Neutrophil (primary cell): ENCODE measurements at regions not wholly inside any gene's neighbourhood (a gene's known extent, or its start where the extent isn't known, plus 50 kb on each side); places are given as distances from the start of the nearest gene placed in this dataset.

ENCODE experiments used
- H3K27ac ChIP-seq: fragments of 200-600 bp; sonication (generic); 2 replicates; pipeline ENCODE4 v1.5.1; 2016; ENCODE audit warnings: mild to moderate bottlenecking, moderate library complexity
- H3K27me3 ChIP-seq: fragments of 200-600 bp; sonication (generic); 2 replicates; pipeline ENCODE4 v1.6.0; 2016; ENCODE audit warnings: mild to moderate bottlenecking
- H3K36me3 ChIP-seq: fragments of 200-600 bp; sonication (generic); 2 replicates; pipeline ENCODE4 v1.5.1; 2017
- H3K4me1 ChIP-seq, 2 experiments: fragments of 200-600 bp in 1 of 2; sonication (generic) in 1 of 2; 1 replicate in 1 of 2; 2 replicates in 1 of 2; pipeline versions ENCODE4 v1.5.1 to v1.6.1; 2013 to 2016; ENCODE audit warnings: low read depth in 1 of 2, low read length in 1 of 2, mild to moderate bottlenecking in 1 of 2, moderate library complexity in 1 of 2; ENCODE audit not compliant: control insufficient read depth in 1 of 2, insufficient read depth in 1 of 2
- H3K4me3 ChIP-seq, 2 experiments: fragments of 200-600 bp in 1 of 2; sonication (generic) in 1 of 2; 1 replicate in 1 of 2; 2 replicates in 1 of 2; pipeline ENCODE4 v1.5.1; 2013 to 2016; ENCODE audit warnings: low read depth in 1 of 2, low read length in 1 of 2, mild to moderate bottlenecking in 1 of 2, moderate library complexity in 1 of 2
- H3K9me3 ChIP-seq: fragments of 200-600 bp; sonication (generic); 2 replicates; pipeline ENCODE4 v1.5.1; 2016
- CTCF ChIP-seq: fragments of 200-600 bp; sonication (generic); IDR thresholded peaks from 2 replicates; pipeline ENCODE4 v1.5.1; 2016; ENCODE audit warnings: antibody characterized with exemption

DNA sequence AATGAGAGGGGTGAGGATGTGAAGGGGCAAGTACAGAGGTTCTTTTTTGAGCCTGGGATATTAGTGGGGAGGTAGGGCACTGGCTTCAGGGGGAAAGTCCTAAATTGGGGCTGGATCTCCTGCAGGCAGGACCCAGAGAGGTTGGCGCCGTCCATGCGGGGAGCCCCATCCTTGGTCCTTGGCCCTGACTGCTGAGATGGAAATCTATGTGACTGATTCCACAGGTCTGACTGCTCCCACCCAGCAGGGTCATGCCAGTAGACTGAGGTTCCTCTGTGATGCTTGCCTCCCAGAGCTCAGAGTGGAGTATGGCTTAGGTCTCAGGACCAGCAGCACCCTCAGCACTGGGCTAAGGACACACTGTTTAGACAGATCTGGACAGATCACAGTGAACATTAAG is 988.6 kb upstream of the TMEM132C start:
- Histone ChIP-seq H3K27me3 (peaks cover 12% of the 10 kb centered on the region), H3K36me3 (no peaks in the 10 kb centered on the region), H3K4me3 (no peak overlapping the region), H3K9me3 (no peaks in the 10 kb centered on the region), H3K4me1 (no peaks in the 10 kb centered on the region), H3K27ac (no peak overlapping the region)
- TF ChIP-seq CTCF: no peak

- Histone ChIP-seq H3K27me3 (peaks cover 12% of the 10 kb centered on the region), H3K4me3 (no peak overlapping the region), H3K36me3 (no peaks in the 10 kb centered on the region), H3K9me3 (no peaks in the 10 kb centered on the region), H3K4me1 (no peaks in the 10 kb centered on the region), H3K27ac (no peak overlapping the region)
- TF ChIP-seq CTCF: no peak
These were observed 986.3 kb upstream of the TMEM132C start for GRCh38 chr12:127280393-127281275.

DNA sequence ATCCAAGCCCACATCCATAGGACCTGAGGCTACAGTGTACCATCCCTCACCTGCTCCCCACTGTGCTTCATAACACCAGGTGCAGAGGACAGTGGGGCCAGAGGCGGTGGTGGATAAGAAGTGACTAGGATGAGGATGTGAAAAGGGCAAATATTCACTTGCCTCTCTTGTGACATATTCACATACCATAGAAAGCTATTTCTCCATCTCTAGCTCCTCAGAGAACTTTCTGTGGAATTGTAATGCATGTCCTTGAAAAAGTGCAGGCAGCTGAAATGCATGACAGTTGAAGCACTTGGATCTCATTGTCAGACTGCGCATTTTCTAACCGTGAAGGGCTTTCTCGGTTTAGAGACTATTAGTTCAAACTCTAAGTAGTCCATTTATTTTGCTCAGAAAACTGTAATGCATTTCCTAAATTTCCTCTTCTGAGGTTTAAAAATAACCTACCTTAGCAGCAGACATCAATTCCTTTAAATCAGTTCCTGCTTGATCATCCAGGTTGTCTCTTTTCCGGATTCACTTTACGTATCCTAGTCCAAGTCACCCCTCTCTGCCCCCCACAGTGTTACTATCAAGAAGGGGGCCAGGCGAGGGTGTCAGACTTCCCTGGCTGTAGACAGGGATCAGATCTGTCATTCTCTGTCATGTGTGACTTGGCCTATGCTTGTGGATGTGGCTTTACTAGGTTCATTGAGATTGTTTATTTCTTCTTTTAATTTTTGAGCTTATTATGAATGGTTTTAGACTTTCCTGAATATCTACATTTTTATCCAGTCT is 984.0 kb upstream of the TMEM132C start:
- H3K27ac ChIP-seq: no peak overlapping the region
- TF ChIP-seq CTCF: no peak
- H3K4me3 ChIP-seq: no peak overlapping the region
- no peaks in the 10 kb centered on the region for H3K4me1 ChIP-seq
- H3K9me3 ChIP-seq: no peaks in the 10 kb centered on the region
- peaks cover 12% of the 10 kb centered on the region for H3K27me3 ChIP-seq
- H3K36me3 ChIP-seq: no peaks in the 10 kb centered on the region

DNA sequence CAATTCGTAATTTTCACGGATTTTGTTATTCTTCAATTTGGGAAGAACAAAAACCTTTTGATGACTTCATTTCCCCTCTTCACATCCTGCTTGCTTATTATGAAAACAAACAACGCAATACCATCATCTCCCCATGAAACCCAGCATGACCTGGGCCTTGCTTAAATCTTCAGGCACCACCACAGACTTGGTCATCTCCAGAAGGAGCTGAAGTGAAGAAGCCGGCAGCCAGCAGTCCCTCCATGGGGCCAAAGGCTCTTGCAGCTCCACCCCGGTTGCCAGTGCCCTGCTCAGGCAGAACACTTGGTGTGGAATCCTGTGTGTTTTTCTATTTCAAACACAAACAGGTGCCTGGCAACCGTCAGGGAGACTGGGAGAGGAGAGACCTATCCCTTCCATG is 982.9 kb upstream of the TMEM132C start:
- Histone ChIP-seq H3K36me3 (no peaks in the 10 kb centered on the region), H3K4me3 (no peak overlapping the region), H3K9me3 (no peaks in the 10 kb centered on the region), H3K4me1 (no peaks in the 10 kb centered on the region), H3K27ac (no peak overlapping the region), H3K27me3 (peaks cover 7% of the 10 kb centered on the region)
- TF ChIP-seq CTCF: no peak

DNA sequence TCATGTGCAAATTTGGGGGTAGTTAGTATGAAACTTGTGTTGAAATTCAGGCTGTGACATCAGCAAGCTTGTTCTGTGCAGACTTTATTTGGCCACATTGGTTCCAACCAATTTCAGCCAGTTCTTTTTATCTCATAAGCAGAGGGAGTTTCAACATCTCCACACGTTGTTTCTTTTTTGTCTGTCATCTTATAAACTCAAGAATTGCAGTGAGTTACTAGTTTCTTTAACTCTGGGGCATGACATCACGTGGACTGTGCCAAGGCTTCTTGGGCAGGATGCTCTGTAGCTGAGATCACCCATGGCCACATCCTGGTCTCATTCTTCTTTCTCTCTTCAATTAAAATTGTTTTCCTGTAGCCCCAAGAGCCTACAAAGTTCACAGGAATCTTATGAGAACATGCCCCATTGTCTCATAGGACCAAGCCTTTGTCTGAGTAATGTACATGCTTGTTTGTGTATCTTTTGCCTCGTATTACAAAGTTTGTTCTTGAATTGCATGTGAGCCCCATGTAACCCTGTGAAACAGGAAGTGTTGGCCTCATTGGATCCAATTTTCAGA is 982.0 kb upstream of the TMEM132C start:
- H3K9me3 ChIP-seq: no peaks in the 10 kb centered on the region
- no peak for TF ChIP-seq CTCF
- peaks cover 7% of the 10 kb centered on the region for H3K27me3 ChIP-seq
- H3K4me3 ChIP-seq: no peak overlapping the region
- H3K27ac ChIP-seq: no peak overlapping the region
- no peaks in the 10 kb centered on the region for H3K36me3 ChIP-seq
- H3K4me1 ChIP-seq: no peaks in the 10 kb centered on the region
